HUDEP-2 (cell line): ENCODE measurements at regions not wholly inside any gene's neighbourhood (a gene's known extent, or its start where the extent isn't known, plus 50 kb on each side); places are given as distances from the start of the nearest gene placed in this dataset.
A peak's percentile ranks its signal among the peaks of the same experiment; 100 is the strongest.

Source experiments
- DNase-seq, 76 experiments: peaks; one replicate each; lab custom pipeline; 2025; ENCODE audit not compliant: unreplicated experiment in 76 of 76; lab: John Stamatoyannopoulos, UW

DNA sequence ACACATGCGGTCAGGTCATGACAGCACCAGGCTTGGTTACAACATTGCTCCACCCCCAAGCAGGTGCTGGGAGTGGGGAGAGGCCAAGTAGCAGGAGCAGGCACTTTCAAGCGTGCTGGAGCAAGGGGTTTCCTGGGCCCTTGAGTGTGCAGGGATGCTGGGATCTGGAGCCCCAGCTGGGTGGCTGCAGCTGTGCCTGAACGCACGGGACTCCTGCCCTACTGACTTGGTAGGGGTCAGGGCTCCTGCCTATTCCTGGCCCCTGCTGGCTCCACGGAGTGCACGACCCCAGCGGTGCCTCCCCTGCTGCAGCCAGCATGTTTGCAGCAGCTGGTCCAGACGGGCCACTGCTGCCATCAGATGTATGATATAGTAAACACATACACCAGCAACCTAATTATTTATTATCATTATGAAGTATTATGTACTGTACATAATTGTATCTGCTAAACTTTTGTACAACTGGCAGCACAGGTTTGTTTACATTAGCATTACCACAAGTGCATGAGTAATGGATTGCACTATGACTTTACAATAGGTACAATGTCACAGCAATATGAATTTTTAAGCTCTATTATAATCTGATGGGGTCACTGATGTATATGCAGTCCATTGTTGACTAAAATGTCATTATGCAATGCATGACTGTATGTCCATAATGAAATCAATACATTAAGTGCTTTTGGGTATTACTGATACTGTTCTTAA is 620.6 kb downstream of the RAPGEF2 start:
- DNase-seq, result no peak

DNA sequence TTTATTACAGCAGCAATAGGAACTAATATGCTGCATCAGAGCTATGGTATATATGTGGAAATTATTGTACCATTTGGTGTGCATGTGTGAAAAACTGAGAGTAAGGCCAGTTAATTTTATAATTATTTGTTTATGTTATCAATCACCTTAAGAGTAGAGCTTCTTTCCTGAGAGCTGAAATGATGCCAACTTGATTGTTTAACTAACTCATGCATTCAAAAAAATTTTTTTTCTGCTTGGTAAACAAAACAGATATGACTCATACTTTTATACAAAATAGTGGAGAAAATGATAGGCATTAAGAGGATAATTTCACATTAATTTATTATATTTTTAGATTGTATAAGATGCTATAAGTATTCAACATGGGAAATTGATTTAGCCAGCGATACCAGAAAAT is 622.7 kb downstream of the RAPGEF2 start:
- DNase-seq, result no peak

DNA sequence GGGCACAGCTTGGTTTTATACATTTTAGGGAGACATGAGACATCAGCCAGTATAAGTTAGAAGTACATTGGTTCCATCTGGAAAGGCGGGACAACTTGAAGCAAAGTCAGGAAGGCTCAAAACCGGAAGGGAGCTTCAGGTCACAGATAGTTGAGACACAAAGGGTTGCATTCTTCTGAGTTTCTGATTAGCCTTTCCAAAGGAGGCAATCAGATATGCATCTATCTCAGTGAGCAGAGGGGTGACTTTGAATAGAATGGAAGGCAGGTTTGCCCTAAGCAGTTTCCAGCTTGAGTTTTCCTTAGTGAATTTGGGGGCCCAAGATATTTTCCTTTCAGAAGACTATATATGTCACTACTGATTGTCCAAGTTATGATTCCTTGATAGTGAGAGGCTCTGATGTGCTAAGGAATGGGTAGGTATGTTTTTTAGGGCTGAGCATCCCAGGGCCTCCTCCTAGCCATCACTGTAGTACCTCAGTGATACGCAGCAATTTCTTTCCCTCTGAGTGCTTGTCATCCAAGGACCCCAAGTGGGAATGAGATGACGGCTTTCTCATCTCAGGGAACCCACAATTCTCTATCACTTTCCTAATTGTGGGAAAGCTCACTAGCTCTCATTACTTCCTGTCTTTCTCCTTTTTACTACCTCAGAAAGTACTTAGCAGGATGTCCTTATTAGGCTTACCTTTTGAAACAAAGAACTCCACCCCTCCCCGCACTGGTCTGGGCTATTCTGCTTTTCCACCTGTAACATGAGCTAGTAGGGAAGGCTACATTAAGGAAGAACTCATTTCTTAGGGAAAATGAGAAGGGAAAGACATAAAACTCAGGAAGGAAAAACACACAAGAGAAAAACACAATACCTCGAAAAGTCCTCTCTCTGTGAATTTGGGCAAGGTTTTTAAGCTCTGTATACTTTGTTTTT is 632.7 kb downstream of the RAPGEF2 start:
- DNase-seq, result no peak

DNA sequence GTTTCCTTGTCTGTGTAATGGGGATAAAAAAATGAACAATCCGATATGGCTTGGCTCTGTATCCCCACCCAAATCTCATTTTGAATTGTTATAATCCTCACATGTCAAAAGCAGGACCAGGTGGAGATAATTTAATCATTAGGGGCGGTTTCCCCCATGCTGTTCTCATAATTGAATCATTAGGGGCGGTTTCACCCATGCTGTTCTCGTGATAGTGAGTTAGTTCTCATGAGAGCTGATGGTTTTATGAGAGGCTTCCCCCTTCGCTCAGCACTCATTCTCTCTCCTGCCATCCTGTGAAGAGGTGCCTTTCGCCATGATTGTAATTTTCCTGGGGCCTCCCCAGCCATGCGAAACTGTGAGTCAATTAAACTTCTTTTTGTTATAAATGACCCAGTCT is 633.5 kb downstream of the RAPGEF2 start:
- no peak for DNase-seq

- DNase-seq, result no peak
Measured at GRCh38 chr4:159743971-159744370, 641.1 kb downstream of the RAPGEF2 start.

- DNase-seq, result no peak
Measured at GRCh38 chr4:159747983-159748382, 645.1 kb downstream of the RAPGEF2 start.

DNA sequence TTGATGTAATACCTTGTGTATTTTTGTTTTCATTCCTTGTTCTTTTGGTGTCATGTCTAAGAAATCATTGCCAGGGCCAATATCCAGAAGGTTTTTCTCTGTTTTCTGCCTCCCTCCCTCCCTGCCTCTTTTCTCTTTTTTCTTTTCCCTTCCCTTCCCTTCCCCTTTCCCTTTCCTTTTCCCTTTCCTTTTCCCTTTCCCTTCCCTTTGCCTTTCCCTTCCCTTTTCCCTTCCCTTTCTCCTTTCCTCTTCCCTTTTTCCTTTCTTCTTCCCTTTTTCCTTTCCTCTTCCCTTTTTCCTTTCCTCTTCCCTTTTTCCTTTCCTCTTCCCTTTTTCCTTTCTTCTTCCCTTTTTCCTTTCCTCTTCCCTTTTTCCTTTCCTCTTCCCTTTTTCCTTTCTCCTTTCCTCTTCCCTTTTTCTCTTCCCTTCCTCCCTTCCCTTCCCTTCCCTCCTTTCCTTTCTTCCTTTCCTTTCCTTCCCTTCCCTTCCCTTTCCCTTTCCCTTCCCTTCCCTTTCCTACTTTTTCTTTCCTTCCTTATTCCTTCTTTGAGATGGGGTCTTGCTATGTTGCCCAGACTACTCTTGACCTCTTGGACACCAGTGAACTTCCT is 646.1 kb downstream of the RAPGEF2 start:
- no peak for DNase-seq

DNA sequence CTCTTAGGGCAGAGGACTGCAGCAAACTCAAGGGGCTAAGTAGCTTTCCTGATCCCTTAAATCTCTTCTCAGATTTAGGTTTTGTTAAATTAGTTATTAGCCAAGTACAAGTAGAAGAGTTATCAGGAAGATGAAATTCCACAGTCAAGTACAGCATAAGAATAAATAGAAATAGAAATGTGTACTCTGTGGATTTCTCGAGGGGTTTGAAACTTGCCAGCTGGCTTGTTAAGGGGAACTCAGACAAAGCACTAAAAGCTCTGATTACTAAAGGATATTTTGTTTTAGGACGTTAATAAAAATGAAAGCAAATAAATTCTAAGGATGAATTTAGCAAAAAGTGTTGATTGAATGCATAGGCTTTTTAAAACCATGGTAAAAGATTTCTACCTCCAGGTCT is 654.6 kb downstream of the RAPGEF2 start:
- DNase-seq, result no peak

DNA sequence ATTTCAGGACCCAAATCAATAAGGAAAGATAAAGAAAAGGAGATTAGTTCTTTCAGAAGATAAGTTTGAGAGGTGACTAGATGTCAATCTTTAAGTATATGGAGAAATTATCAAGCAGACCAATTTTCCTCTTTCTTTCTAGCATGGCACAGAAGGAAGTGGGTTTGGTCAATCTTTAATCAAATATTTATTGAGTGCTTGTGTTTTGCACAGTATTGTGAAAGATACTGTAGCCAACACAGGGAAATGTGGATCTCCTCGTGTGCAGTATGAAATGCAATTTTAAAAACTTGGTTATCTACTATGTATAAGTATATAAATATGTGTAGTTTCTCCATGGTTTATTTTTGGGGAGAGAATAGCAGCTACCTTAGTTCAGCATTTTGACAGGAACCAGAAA is 655.2 kb downstream of the RAPGEF2 start:
- no peak for DNase-seq

- DNase-seq, result no peak
Measured at GRCh38 chr4:159762672-159763071, 659.8 kb downstream of the RAPGEF2 start.

DNA sequence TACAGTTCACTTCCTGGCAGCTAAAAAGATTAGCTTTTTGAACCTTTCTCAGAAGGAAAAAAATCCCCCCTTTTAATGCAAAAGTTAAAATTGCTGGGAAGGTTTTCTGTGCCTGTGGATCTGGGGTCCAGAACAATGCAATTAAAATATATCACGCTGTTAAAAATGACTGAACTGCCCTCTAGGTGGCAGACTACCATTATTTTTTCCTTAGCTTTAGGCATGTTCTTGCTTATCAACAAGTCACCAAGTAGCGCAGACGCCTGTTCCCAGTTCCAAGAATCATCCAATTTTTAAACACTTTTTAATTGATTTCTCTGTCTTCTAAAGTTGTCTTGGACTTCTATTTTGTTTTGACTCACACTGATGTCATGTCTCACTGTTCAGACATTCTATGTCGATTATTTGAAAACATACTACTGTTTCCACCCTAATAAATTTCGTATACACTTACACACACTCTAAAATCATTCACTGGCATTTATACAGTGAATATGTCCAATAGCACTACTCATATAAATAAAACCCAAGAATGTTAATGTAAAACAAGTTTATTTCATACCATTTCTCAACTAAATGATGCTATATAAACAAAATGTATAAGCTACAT is 661.6 kb downstream of the RAPGEF2 start:
- peak in 28 of 76 experiments; percentile 0 to 53 (median 10) for DNase-seq

GRCh38 chr4:159765382-159765781 is 662.5 kb downstream of the RAPGEF2 start:
- no peak for DNase-seq

- no peak for DNase-seq
Measured at GRCh38 chr4:159766241-159766640, 663.4 kb downstream of the RAPGEF2 start.

DNA sequence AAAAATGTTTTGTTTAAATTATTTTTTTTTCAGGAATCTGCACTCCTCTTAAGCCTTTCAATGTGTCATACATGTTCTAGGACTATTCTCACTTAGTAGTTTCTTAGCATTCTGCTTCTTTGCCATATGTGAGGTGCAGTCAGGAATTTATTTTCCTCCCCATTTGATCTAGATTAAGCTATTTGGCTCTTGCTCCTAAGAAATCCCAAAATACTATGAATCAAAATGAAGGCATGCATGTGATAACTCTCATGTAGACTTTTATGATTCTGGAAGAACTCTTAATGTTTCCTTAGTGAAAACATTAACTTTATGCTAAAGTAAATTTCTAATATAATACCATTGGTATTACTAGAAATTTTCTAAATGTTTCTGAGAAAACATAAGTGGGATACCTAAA is 664.5 kb downstream of the RAPGEF2 start:
- DNase-seq, result no peak

DNA sequence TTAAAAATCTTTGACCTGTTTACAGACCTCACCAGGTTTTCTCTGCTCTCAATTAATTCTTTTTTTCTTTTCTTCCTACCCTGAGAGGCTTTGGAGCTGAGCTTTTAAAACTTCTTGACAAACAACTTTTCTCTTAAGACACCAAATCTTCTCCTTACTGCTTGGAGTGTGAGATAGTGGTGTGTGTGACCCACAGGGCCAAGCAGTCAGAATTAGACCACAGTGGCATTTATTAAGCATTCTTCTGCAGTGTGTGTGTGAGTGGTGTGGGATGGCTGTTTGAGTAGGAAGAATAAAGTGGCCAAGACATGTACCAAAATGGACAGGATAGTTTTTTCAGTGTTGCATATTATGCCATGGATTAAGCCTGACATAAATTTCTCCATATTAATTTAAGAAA is 665.1 kb downstream of the RAPGEF2 start:
- no peak for DNase-seq

GRCh38 chr4:159770401-159770800 is 667.5 kb downstream of the RAPGEF2 start:
- no peak for DNase-seq

GRCh38 chr4:159770969-159771368 is 668.1 kb downstream of the RAPGEF2 start:
- no peak for DNase-seq

DNA sequence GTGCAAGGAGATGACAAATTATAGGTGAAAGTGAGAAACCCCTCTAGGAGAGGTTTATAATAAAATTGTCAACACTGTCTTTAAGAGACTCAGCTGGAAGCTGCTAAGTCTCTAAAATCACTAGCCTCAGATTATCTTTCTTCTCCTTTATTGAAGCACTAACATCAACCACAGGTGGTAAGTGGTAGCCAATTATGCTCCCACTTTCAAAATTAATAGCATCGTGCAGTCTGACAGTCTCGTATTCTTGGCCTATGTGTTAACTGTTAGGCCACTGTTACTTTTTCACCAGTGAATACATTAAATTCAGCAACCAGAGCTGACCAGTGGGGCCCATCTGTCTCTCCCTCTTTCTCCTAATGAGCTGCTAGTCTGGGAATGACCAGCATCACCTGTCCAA is 674.1 kb downstream of the RAPGEF2 start:
- DNase-seq, result no peak

GRCh38 chr4:159777689-159778088 is 674.8 kb downstream of the RAPGEF2 start:
- DNase-seq, result no peak

- DNase-seq, result no peak
Measured at GRCh38 chr4:159778298-159778697, 675.4 kb downstream of the RAPGEF2 start.

GRCh38 chr4:159779716-159780115 is 676.8 kb downstream of the RAPGEF2 start:
- DNase-seq, result no peak
